HCT116 (cell line): ENCODE measurements at regions not wholly inside any gene's neighbourhood (a gene's known extent, or its start where the extent isn't known, plus 50 kb on each side); places are given as distances from the start of the nearest gene placed in this dataset.

Experiments
- POLR2A ChIP-seq: IDR thresholded peaks from 2 replicates; pipeline ENCODE4 v1.7.0; 2011; ENCODE audit warnings: borderline replicate concordance; ENCODE audit not compliant: insufficient read depth, insufficient read length; ENCODE audit errors: extremely low read depth
- POLR2AphosphoS5 ChIP-seq: IDR thresholded peaks from 2 replicates; pipeline ENCODE4 v1.6.1; 2011; ENCODE audit warnings: mild to moderate bottlenecking, low read depth, low read length, moderate library complexity
- SRF ChIP-seq: IDR thresholded peaks from 2 replicates; pipeline ENCODE4 v1.6.1; 2012; ENCODE audit warnings: low read depth
- TF ChIP-seq, protein P1 (sequence below), 3 experiments: fragments of 200-600 bp in 1 of 3; sonication (generic) in 1 of 3; IDR thresholded peaks in 2 of 3; conservative IDR thresholded peaks in 1 of 3; 2 replicates each; pipeline ENCODE4 v1.5.1; 2012 to 2017; ENCODE audit warnings: low read depth in 2 of 3, low read length in 2 of 3, antibody characterized with exemption in 1 of 3, borderline replicate concordance in 1 of 3, control low read depth in 1 of 3, mild to moderate bottlenecking in 1 of 3, mixed read lengths in 1 of 3, mixed run types in 1 of 3, moderate library complexity in 1 of 3; ENCODE audit not compliant: insufficient read depth in 1 of 3
- TF ChIP-seq, protein P2 (sequence below): IDR thresholded peaks from 2 replicates; pipeline ENCODE4 v1.6.1; 2012
- TF ChIP-seq, protein P3 (sequence below): IDR thresholded peaks from 2 replicates; pipeline ENCODE4 v1.6.1; 2011; ENCODE audit warnings: mild to moderate bottlenecking, low read length, moderate library complexity; ENCODE audit not compliant: insufficient replicate concordance; ENCODE audit errors: extremely low read depth
- TF ChIP-seq, protein P4 (sequence below): IDR thresholded peaks from 2 replicates; pipeline ENCODE4 v1.6.1; 2012

DNA sequence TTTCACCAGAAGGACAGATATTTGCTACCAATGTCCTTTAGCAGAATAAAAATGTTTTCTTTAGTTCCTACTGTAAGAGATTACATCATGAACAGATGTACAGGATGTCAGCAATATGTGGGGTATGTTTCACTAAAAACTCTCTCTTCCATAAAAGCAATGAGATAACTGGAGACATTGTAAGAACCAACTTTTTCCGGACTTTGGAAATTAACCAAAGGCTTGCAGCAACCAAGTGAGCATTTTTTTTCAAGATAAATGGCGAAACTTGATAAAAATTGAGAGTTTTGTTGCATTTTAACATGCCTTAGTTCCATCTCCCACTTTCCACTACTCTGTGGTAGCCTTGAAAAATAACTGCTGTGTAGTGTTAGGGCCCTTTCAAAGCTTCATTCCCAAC is 429.8 kb upstream of the CDH2 start:
- TF ChIP-seq, protein P1, sequence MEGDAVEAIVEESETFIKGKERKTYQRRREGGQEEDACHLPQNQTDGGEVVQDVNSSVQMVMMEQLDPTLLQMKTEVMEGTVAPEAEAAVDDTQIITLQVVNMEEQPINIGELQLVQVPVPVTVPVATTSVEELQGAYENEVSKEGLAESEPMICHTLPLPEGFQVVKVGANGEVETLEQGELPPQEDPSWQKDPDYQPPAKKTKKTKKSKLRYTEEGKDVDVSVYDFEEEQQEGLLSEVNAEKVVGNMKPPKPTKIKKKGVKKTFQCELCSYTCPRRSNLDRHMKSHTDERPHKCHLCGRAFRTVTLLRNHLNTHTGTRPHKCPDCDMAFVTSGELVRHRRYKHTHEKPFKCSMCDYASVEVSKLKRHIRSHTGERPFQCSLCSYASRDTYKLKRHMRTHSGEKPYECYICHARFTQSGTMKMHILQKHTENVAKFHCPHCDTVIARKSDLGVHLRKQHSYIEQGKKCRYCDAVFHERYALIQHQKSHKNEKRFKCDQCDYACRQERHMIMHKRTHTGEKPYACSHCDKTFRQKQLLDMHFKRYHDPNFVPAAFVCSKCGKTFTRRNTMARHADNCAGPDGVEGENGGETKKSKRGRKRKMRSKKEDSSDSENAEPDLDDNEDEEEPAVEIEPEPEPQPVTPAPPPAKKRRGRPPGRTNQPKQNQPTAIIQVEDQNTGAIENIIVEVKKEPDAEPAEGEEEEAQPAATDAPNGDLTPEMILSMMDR (IDR thresholded peaks at IDR 0.05 in 2 of 3, conservative IDR thresholded peaks at IDR 0.05 in 1 of 3; ENCODE audit: borderline replicate concordance in 1 of 3, insufficient read depth in 1 of 3, low read depth in 2 of 3, low read length in 2 of 3): no peak
- TF ChIP-seq, protein P2, sequence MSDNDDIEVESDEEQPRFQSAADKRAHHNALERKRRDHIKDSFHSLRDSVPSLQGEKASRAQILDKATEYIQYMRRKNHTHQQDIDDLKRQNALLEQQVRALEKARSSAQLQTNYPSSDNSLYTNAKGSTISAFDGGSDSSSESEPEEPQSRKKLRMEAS: no peak
- TF ChIP-seq POLR2A (no peak), POLR2AphosphoS5 (no peak), SRF (no peak)
- TF ChIP-seq, protein P3, sequence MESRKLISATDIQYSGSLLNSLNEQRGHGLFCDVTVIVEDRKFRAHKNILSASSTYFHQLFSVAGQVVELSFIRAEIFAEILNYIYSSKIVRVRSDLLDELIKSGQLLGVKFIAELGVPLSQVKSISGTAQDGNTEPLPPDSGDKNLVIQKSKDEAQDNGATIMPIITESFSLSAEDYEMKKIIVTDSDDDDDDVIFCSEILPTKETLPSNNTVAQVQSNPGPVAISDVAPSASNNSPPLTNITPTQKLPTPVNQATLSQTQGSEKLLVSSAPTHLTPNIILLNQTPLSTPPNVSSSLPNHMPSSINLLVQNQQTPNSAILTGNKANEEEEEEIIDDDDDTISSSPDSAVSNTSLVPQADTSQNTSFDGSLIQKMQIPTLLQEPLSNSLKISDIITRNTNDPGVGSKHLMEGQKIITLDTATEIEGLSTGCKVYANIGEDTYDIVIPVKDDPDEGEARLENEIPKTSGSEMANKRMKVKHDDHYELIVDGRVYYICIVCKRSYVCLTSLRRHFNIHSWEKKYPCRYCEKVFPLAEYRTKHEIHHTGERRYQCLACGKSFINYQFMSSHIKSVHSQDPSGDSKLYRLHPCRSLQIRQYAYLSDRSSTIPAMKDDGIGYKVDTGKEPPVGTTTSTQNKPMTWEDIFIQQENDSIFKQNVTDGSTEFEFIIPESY: no peak
- TF ChIP-seq, protein P4, sequence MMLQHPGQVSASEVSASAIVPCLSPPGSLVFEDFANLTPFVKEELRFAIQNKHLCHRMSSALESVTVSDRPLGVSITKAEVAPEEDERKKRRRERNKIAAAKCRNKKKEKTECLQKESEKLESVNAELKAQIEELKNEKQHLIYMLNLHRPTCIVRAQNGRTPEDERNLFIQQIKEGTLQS: no peak
